Fibroblast of the aortic adventitia (primary cell): ENCODE measurements at regions not wholly inside any gene's neighbourhood (a gene's known extent, or its start where the extent isn't known, plus 50 kb on each side); places are given as distances from the start of the nearest gene placed in this dataset.
A peak's percentile ranks its signal among the peaks of the same experiment; 100 is the strongest.
"Not testable (repeated sequence)": the region's sequence is repeated elsewhere in the genome, so short reads cannot be mapped to it uniquely, and the experiment has no call there.

Experiments used
- DNase-seq: peaks from one replicate; pipeline ENCODE4 v3.0.0-alpha.2; 2010; ENCODE audit warnings: low read depth
- H3K4me3 ChIP-seq: 2 replicates; pipeline ENCODE4 v1.5.1; 2011; ENCODE audit warnings: low read depth, mild to moderate bottlenecking, control low read depth, low read length, moderate library complexity
- TF ChIP-seq, protein P1 (sequence below): IDR thresholded peaks from 2 replicates; pipeline ENCODE4 v1.5.1; 2011; ENCODE audit warnings: mild to moderate bottlenecking, low read length, control low read depth, inconsistent platforms; ENCODE audit not compliant: insufficient read depth

DNA sequence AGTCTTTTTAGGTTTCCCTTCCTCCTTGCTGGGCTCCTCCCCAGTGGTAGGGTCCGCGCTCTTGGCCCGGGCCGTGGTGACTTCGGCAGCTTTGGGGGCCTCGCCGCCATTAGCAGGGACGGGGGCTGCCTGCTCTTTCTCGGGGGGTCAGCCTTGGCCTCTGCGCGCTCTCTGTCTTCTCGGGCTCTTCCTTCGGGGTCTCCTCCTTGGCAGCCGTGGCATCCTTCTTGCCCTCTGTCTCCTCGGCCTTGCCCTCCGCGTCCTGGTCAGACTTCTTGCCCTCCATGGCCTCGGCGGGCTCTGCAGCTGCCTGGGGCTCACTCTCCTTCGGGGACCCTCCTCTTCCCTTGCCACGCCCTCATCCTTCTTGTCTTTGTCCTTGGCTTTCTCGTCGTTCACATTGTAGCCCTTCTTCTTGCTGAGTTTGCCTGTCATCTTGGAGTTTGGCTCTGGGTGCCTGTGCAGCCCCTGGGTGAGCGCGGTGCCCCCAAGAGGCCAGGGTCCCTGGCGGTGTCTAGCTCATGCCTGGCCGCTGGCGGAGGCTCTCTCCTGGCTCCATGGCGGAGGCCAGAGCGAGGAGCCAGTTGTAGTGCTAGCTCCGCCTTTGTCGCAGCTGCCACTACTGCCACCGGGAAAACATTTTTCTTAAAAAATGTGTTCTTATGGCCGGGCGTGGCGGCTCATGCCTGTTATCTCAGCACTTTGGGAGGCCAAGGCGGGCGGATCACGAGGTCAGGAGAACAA, 283.0 kb upstream of the SGCG start:
- TF ChIP-seq, protein P1, sequence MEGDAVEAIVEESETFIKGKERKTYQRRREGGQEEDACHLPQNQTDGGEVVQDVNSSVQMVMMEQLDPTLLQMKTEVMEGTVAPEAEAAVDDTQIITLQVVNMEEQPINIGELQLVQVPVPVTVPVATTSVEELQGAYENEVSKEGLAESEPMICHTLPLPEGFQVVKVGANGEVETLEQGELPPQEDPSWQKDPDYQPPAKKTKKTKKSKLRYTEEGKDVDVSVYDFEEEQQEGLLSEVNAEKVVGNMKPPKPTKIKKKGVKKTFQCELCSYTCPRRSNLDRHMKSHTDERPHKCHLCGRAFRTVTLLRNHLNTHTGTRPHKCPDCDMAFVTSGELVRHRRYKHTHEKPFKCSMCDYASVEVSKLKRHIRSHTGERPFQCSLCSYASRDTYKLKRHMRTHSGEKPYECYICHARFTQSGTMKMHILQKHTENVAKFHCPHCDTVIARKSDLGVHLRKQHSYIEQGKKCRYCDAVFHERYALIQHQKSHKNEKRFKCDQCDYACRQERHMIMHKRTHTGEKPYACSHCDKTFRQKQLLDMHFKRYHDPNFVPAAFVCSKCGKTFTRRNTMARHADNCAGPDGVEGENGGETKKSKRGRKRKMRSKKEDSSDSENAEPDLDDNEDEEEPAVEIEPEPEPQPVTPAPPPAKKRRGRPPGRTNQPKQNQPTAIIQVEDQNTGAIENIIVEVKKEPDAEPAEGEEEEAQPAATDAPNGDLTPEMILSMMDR = no peak
- H3K4me3 ChIP-seq = no peak overlapping the region
- no peak for DNase-seq

DNA sequence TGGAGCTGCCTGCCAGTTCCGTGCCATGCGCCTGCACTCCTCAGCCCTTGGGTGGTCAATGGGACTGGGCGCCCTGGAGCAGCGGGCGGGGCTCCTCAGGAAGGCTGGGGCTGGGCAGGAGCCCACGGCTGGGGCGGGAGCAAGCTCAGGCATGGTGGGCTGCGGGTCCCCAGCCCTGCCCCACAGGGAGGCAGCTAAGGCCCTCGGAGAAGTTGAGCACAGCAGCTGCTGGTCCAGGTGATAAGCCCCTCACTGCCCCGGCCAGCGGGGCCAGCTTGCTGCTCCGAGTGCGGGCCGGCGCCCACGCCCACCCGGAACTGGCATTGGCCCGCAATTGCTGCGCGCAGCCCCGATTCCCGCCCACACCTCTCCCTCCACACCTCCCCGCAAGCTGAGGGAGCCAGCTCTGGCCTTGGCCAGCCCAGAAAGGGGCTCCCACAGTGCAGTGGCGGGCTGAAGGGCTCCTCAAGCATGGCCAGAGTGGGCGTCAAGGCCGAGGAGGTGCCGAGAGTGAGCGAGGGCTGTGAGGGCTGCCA, 280.3 kb upstream of the SGCG start:
- not testable (repeated sequence) for H3K4me3 ChIP-seq, DNase-seq

DNA sequence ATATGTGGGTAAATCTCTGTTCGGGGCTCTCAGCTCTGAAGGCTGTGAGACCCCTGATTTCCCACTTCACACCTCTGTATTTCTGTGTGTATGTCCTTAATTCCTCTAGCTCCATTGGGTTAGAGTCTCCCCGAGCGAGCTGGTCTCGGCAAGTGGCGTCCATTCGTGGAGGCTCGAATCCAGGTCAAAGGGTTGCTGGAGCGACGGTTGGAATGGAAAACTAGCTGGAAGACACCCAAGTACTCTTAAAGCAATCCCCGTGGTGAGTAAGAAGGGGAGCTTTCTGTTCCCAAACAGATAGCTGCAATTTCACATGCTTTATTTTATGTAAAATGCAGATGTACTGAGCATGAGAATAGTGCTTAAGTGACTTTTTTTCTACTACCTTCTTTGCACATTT, 277.5 kb upstream of the SGCG start:
- TF ChIP-seq, protein P1 = no peak
- H3K4me3 ChIP-seq = no peak overlapping the region
- no peak for DNase-seq

DNA sequence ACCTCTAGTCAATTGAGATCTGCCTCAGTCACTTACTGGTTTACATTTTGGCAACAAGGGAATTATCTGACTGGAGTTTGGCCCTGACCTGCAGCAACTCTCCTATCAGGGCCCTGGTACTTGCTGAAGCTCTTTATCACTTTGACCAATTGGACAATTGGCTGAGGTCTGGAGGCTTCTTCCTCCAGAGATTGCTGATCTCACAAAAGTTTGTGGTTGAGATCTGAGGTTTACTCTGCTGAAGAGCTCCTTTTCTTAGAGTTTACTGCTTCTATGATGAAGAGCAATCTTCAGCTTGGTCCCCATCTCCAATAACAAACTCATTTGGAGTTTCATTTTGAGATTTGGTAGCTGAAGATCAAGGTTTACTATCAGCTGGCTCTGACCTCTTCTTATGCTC, 276.9 kb upstream of the SGCG start:
- no peak overlapping the region for H3K4me3 ChIP-seq
- no peak for DNase-seq
- TF ChIP-seq, protein P1 = no peak

DNA sequence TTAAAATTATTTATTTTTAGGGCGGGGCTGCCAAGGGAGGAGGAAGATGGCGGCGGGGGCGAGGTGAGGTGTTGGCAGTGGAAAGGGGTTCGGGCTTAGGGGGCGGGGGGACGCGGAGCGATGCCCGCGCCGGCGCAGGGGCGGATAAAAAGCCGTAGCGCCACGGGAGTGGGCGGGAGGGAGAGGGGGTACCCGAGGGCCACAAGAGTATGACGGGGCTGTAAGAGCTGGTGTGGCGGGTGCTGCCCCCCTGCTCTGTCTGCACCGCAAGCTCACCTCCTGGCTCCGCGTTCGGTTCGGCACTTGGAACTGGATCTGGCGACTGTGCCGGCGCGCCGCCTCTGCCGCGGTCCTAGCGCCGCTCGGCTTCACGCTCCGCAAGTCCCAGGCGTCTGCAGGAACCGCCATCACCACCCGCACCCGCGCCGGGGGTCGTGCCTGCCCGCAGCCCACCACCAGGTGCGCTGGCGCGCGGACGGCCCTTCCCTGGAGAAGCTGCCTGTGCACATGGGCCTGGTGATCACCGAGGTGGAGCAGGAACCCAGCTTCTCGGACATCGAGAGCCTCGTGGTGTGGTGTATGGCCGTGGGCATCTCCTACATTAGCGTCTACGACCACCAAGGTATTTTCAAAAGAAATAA, 265.2 kb upstream of the SGCG start:
- H3K4me3 ChIP-seq = peak overlapping the region; percentile 70
- peak; percentile 19 for DNase-seq
- TF ChIP-seq, protein P1 = no peak

DNA sequence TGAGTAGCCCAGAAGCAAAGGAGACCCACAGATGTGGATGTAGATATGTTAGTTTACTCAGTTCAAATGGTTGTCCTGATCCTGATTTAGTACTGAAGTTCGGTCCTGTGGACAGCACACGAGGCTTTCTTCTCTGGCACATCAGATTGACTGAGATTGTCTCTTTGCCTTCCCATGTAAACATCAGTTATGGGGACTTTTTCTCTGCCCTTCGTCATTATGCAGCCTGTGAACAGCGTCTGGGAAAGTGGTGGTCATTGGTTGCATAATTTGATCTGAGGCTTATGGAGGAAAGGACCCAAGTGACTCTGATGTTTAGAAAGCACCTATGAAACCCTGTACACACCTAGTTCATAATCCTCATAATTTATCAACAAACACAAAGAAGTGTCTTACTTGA, 264.5 kb upstream of the SGCG start:
- not testable (repeated sequence) for DNase-seq, H3K4me3 ChIP-seq

DNA sequence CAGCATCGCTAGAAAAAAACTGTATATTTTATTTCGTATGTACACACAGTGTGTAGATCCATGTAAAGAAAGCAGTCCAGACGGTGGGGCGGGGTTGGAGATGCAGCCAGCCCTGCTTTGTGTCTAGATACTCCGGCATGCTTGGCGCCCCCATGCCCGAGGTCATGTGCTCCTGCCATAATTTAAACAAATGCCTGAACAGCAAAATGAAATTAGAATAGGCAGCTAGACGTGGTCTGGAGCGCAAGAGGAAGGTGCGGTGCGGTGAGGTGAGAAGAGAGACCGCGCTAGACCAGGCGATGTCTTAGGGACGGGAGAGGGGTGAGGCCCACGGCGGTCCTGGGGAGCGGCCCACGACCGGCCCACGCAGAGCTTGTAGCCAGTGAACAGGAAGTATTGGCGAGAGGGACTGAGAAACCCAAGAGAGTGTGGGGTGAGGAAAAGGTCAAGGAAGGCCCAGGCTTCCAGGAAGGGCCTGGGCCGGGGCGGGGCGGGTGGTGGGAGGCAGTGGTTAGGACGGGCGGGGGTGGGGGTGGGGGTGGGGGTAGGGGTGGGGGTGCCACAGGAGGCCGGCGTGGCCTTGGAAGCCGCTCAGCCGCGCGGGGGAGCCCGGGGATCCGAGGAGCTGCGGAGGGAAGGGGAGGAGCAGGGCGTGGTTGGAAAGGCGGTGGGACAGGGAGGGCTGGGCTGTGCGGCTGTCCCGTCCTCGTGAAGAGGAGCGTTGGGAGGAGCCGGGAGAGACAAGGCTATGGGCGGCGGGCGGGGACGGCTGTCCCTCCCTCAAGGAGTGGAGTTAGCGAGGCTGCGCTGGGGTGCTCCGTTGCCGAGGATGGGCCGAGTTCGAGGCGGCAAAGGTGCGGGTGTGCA, 254.7 kb upstream of the SGCG start:
- peak; percentile 22 for DNase-seq
- TF ChIP-seq, protein P1 = no peak
- peak overlapping the region; percentile 17 for H3K4me3 ChIP-seq
